B cell (primary cell): ENCODE measurements at regions not wholly inside any gene's neighbourhood (a gene's known extent, or its start where the extent isn't known, plus 50 kb on each side); places are given as distances from the start of the nearest gene placed in this dataset.

Experiments used
- ATAC-seq: fragments of 200-7000 bp; cut with Tn5 transposase; one replicate; pipeline ENCODE4 v1.10.0; 2021; ENCODE audit warnings: low read depth, mild to moderate bottlenecking, moderate number of reproducible peaks, moderate library complexity
- CTCF ChIA-PET: fragments of 350-600 bp; sonication (Branson Sonifier 250); formaldehyde crosslinking; loops from one replicate; lab custom pipeline; 2021; ENCODE audit warnings: antibody characterized with exemption, inconsistent platforms; lab: Charles Lee
- POLR2A ChIA-PET: fragments of 350-600 bp; sonication (Branson Sonifier 250); formaldehyde crosslinking; loops from one replicate; lab custom pipeline; 2021; ENCODE audit warnings: antibody characterized with exemption; lab: Charles Lee
- DNase-seq: peaks from one replicate; pipeline ENCODE4 v3.0.0; 2013
- H2AFZ ChIP-seq: 2 replicates; pipeline ENCODE4 v1.6.1; 2012; ENCODE audit warnings: mild to moderate bottlenecking, low read depth, low read length; ENCODE audit not compliant: insufficient read depth, poor library complexity, severe bottlenecking
- H3K27ac ChIP-seq, 2 donors: 1 replicate in 1 of 2; 2 replicates in 1 of 2; pipeline ENCODE4 v1.5.1; 2012 to 2013; ENCODE audit warnings: low read length in 2 of 2, mild to moderate bottlenecking in 2 of 2, moderate library complexity in 1 of 2
- H3K27me3 ChIP-seq, 4 experiments: fragments of 200-600 bp in 1 of 4; sonication (generic) in 1 of 4; replicated peaks in 1 of 4; 1 replicate in 2 of 4; 2 replicates in 2 of 4; pipeline versions ENCODE4 v1.6.1 to v1.7.0; 2013 to 2016; ENCODE audit warnings: low read length in 3 of 4, mild to moderate bottlenecking in 2 of 4, mixed read lengths in 1 of 4, moderate library complexity in 1 of 4; ENCODE audit not compliant: insufficient read depth in 4 of 4, control insufficient read depth in 3 of 4; ENCODE audit errors: control extremely low read depth in 1 of 4
- H3K36me3 ChIP-seq, 2 experiments: replicated peaks in 1 of 2; 1 replicate in 1 of 2; 2 replicates in 1 of 2; pipeline versions ENCODE4 v1.6.1 to v1.7.1; 2013; ENCODE audit warnings: low read length in 1 of 2; ENCODE audit not compliant: insufficient read depth in 2 of 2, control insufficient read depth in 1 of 2; ENCODE audit errors: control extremely low read depth in 1 of 2, extremely low read depth in 1 of 2
- H3K4me1 ChIP-seq, 2 donors: fragments of 200-600 bp in 1 of 2; sonication (generic) in 1 of 2; 1 replicate in 1 of 2; 2 replicates in 1 of 2; pipeline versions ENCODE4 v1.5.1 to v1.6.1; 2013 to 2017; ENCODE audit warnings: low read length in 2 of 2; ENCODE audit not compliant: control insufficient read depth in 2 of 2, insufficient read depth in 2 of 2
- H3K4me2 ChIP-seq: replicated peaks from 2 replicates; pipeline ENCODE3; 2012; ENCODE audit warnings: mild to moderate bottlenecking, low read depth, low read length; ENCODE audit not compliant: poor library complexity, severe bottlenecking
- H3K4me3 ChIP-seq, 5 experiments: fragments of 200-600 bp in 1 of 5; sonication (generic) in 1 of 5; 1 replicate in 3 of 5; 2 replicates in 2 of 5; pipeline versions ENCODE4 v1.5.1 to v1.7.0; 2011 to 2016; ENCODE audit warnings: low read length in 4 of 5, mild to moderate bottlenecking in 4 of 5, low read depth in 2 of 5, control low read depth in 1 of 5, moderate library complexity in 1 of 5; ENCODE audit not compliant: insufficient read depth in 1 of 5; ENCODE audit errors: control extremely low read depth in 1 of 5, extremely low read depth in 1 of 5
- H3K79me2 ChIP-seq: fragments of 200-600 bp; sonication (generic); one replicate; pipeline ENCODE4 v1.6.0; 2016; ENCODE audit warnings: low read length; ENCODE audit not compliant: control insufficient read depth, insufficient read depth
- H3K9ac ChIP-seq: fragments of 200-600 bp; sonication (generic); 2 replicates; pipeline ENCODE4 v1.6.1; 2017; ENCODE audit warnings: mild to moderate bottlenecking, low read length, moderate library complexity
- H3K9me3 ChIP-seq, 3 donors: one replicate each; pipeline versions ENCODE4 v1.6.1 to v1.7.1; 2013; ENCODE audit warnings: low read length in 2 of 3; ENCODE audit not compliant: control insufficient read depth in 2 of 3, insufficient read depth in 1 of 3; ENCODE audit errors: control extremely low read depth in 1 of 3
- H4K20me1 ChIP-seq: 2 replicates; pipeline ENCODE4 v1.6.0; 2012; ENCODE audit warnings: mild to moderate bottlenecking, low read length; ENCODE audit not compliant: insufficient read depth, control insufficient read depth, poor library complexity, severe bottlenecking
- H3K27ac Mint-ChIP-seq: one replicate; pipeline ENCODE4 v1.8.0; 2021; ENCODE audit warnings: mixed read lengths
- H3K27me3 Mint-ChIP-seq: one replicate; pipeline ENCODE4 v1.8.0; 2021; ENCODE audit warnings: mixed read lengths
- H3K4me1 Mint-ChIP-seq: one replicate; pipeline ENCODE4 v1.8.0; 2021; ENCODE audit warnings: mixed read lengths
- H3K4me3 Mint-ChIP-seq: one replicate; pipeline ENCODE4 v1.8.0; 2021; ENCODE audit warnings: mixed read lengths
- H3K9me3 Mint-ChIP-seq: one replicate; pipeline ENCODE4 v1.8.0; 2022; ENCODE audit warnings: mixed read lengths; ENCODE audit not compliant: insufficient read depth
- CTCF ChIP-seq: fragments of 200-600 bp; IDR thresholded peaks from one replicate; pipeline ENCODE4 v1.8.0; 2022; ENCODE audit warnings: antibody characterized with exemption, mild to moderate bottlenecking
- EZH2 ChIP-seq: IDR thresholded peaks from 2 replicates; pipeline ENCODE4 v1.6.1; 2012; ENCODE audit warnings: borderline replicate concordance, low read depth, mild to moderate bottlenecking, moderate library complexity, low read length; ENCODE audit not compliant: insufficient read depth, poor library complexity, severe bottlenecking
- WGBS: methylation state at CpG from one replicate; pipeline ENCODE4 v1.1.5; 2013; ENCODE audit warnings: missing lambda C conversion rate; ENCODE audit not compliant: insufficient coverage; 5-methylcytosine and 5-hydroxymethylcytosine counted together
- intact Hi-C: fragments of 100-400 bp; cut with micrococcal nuclease; formaldehyde crosslinking; loops from one replicate; pipeline ENCODE4 v1.10.0; 2022

GRCh38 chr12:94749455-94749854 lies 99.1 kb upstream of the TMCC3 start:
- Mint-ChIP-seq H3K4me3 (no peak overlapping the region), H3K27me3 (no peaks in the 10 kb centered on the region), H3K27ac (no peak overlapping the region), H3K4me1 (no peaks in the 10 kb centered on the region), H3K9me3 (no peaks in the 10 kb centered on the region)
- Histone ChIP-seq H3K9me3 (no peaks in the 10 kb centered on the region), H3K27me3 (no peaks in the 10 kb centered on the region), H4K20me1 (peaks cover 11% of the 10 kb centered on the region), H3K4me1 (no peaks in the 10 kb centered on the region), H3K4me2 (no peak overlapping the region), H3K27ac (no peak overlapping the region), H3K79me2 (peaks cover 11% of the 10 kb centered on the region), H3K9ac (no peak overlapping the region), H3K4me3 (no peak overlapping the region), H2AFZ (no peak overlapping the region), H3K36me3 (no peaks in the 10 kb centered on the region)
- no peak for DNase-seq
- ChIA-PET CTCF (interaction anchor here (1.5 to 1.7 kb wide), 2 partner anchors 9 to 126 kb away, joined by 5 to 6 read pairs; no protein-coding TSS in a partner anchor), POLR2A (no interaction called here)
- no peak for ATAC-seq
- no CpG with 5 or more reads among the region's 7 CpGs for WGBS
- TF ChIP-seq CTCF (no peak), EZH2 (no peak)
- intact Hi-C loops: no loop called here

GRCh38 chr12:94748726-94749421 lies 98.5 kb upstream of the TMCC3 start:
- no peak overlapping the region for H3K27ac ChIP-seq
- intact Hi-C loops: no loop called here
- DNase-seq: no peak
- H3K27me3 Mint-ChIP-seq: no peaks in the 10 kb centered on the region
- ChIA-PET POLR2A (no interaction called here), CTCF (interaction anchor here (1.5 to 1.7 kb wide), 2 partner anchors 9 to 126 kb away, joined by 5 to 6 read pairs; no protein-coding TSS in a partner anchor)
- H3K27ac Mint-ChIP-seq: no peak overlapping the region
- no peaks in the 10 kb centered on the region for H3K4me1 Mint-ChIP-seq
- H3K27me3 ChIP-seq: no peaks in the 10 kb centered on the region
- no peaks in the 10 kb centered on the region for H3K9me3 ChIP-seq
- no peak overlapping the region for H3K4me3 Mint-ChIP-seq
- H2AFZ ChIP-seq: no peak overlapping the region
- peaks cover 11% of the 10 kb centered on the region for H4K20me1 ChIP-seq
- peaks cover 6% of the 10 kb centered on the region for H3K79me2 ChIP-seq
- no peak overlapping the region for H3K9ac ChIP-seq
- no peaks in the 10 kb centered on the region for H3K4me1 ChIP-seq
- H3K9me3 Mint-ChIP-seq: no peaks in the 10 kb centered on the region
- peaks cover 0 to 2% of the 10 kb centered on the region in 2 experiments for H3K36me3 ChIP-seq
- H3K4me3 ChIP-seq: no peak overlapping the region
- ATAC-seq: no peak
- TF ChIP-seq EZH2: no peak
- TF ChIP-seq CTCF: no peak
- H3K4me2 ChIP-seq: no peak overlapping the region
- WGBS: 80% methylated on average over 3 of the region's 10 CpGs
